ENCODE measurements at regions not wholly inside any gene's neighbourhood (a gene's known extent, or its start where the extent isn't known, plus 50 kb on each side); places are given as distances from the start of the nearest gene placed in this dataset.
A peak's percentile ranks its signal among the peaks of the same experiment; 100 is the strongest.

DNA sequence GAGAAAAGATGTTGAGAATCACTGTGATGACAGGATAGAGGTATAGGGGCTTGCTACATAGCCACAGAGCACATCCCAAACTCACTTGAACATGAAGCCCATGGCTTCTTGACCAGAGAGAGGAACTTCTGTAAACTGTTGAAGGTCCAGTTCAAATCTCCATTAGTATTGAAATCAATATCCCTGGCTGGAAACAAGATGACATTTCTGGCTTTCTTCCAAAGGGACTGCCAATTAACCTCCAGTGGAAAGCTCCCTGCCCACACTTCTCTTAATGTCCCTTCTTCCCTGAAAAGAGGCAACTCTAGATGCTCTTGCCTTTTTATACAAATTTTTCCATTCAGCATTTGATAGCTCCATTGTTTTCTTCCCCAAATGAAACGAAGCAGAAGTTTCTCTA is 612.1 kb downstream of the EBF1 start:
- no peak overlapping the region for H4K8ac ChIP-seq (ENCODE audit: low read length)
- no peak overlapping the region for H2BK120ac ChIP-seq (ENCODE audit: low read depth, low read length)
- no peak overlapping the region for H3K4ac ChIP-seq (ENCODE audit: low read depth in 1 of 2, low read length in 2 of 2)
- no peak overlapping the region for H2BK12ac ChIP-seq (ENCODE audit: low read length in 2 of 2)
- H2BK5ac ChIP-seq (ENCODE audit: low read depth, low read length, poor library complexity, severe bottlenecking) = no peak overlapping the region
- H3K9ac ChIP-seq (ENCODE audit: low read length) = no peak overlapping the region
- H3K9me3 ChIP-seq (ENCODE audit: control insufficient read depth, low read length) = no peaks in the 10 kb centered on the region
- H3K27ac ChIP-seq (ENCODE audit: low read length, poor library complexity, severe bottlenecking) = no peak overlapping the region
- DNase-seq = no peak
- H2AK5ac ChIP-seq (ENCODE audit: low read length, severe bottlenecking) = no peak overlapping the region
- H2AFZ ChIP-seq (ENCODE audit: low read depth, low read length) = no peak overlapping the region
- no peak overlapping the region for H3K4me2 ChIP-seq (ENCODE audit: low read length, poor library complexity, severe bottlenecking)
- no peak overlapping the region for H2BK15ac ChIP-seq (ENCODE audit: low read depth, poor library complexity, severe bottlenecking)
- no peak overlapping the region for H3K18ac ChIP-seq (ENCODE audit: low read depth in 1 of 2, low read length in 2 of 2)
- H3K4me3 ChIP-seq (ENCODE audit: insufficient read depth in 1 of 2, low read depth in 1 of 2, low read length in 2 of 2) = no peak overlapping the region
- peaks cover 4% of the 10 kb centered on the region for H3K4me1 ChIP-seq (ENCODE audit: control insufficient read depth, insufficient read depth, low read depth, low read length)
- no peak overlapping the region for H4K91ac ChIP-seq (ENCODE audit: low read length)
- H3K23ac ChIP-seq (ENCODE audit: low read length in 2 of 2) = no peak overlapping the region
- H3K14ac ChIP-seq (ENCODE audit: low read length in 2 of 2) = no peak overlapping the region
- no peaks in the 10 kb centered on the region for H3K27me3 ChIP-seq (ENCODE audit: control insufficient read depth in 1 of 2, insufficient read depth in 1 of 2, low read length in 2 of 2)
- H3K79me1 ChIP-seq (replicated peaks; ENCODE audit: low read length, poor library complexity, severe bottlenecking) = no peaks in the 10 kb centered on the region
- 58% methylated on average over 1 of the region's 1 CpG for WGBS
- no peaks in the 10 kb centered on the region for H3K36me3 ChIP-seq (ENCODE audit: control insufficient read depth in 1 of 2, insufficient read depth in 2 of 2, low read depth in 1 of 2, low read length in 2 of 2)

GRCh38 chr5:158487156-158487555 is 612.6 kb downstream of the EBF1 start:
- H2AFZ ChIP-seq (ENCODE audit: low read depth, low read length) = no peak overlapping the region
- H3K4me2 ChIP-seq (ENCODE audit: low read length, poor library complexity, severe bottlenecking) = no peak overlapping the region
- H2AK5ac ChIP-seq (ENCODE audit: low read length, severe bottlenecking) = no peak overlapping the region
- no peaks in the 10 kb centered on the region for H3K36me3 ChIP-seq (ENCODE audit: control insufficient read depth in 1 of 2, insufficient read depth in 2 of 2, low read depth in 1 of 2, low read length in 2 of 2)
- no peaks in the 10 kb centered on the region for H3K79me1 ChIP-seq (replicated peaks; ENCODE audit: low read length, poor library complexity, severe bottlenecking)
- no peak overlapping the region for H3K9ac ChIP-seq (ENCODE audit: low read length)
- peaks cover 3% of the 10 kb centered on the region for H3K4me1 ChIP-seq (ENCODE audit: control insufficient read depth, insufficient read depth, low read depth, low read length)
- H2BK120ac ChIP-seq (ENCODE audit: low read depth, low read length) = no peak overlapping the region
- H3K4ac ChIP-seq (ENCODE audit: low read depth in 1 of 2, low read length in 2 of 2) = no peak overlapping the region
- no peak overlapping the region for H3K18ac ChIP-seq (ENCODE audit: low read depth in 1 of 2, low read length in 2 of 2)
- no peak overlapping the region for H2BK12ac ChIP-seq (ENCODE audit: low read length in 2 of 2)
- 67% methylated on average over 1 of the region's 1 CpG for WGBS
- no peak overlapping the region for H4K8ac ChIP-seq (ENCODE audit: low read length)
- H3K4me3 ChIP-seq (ENCODE audit: insufficient read depth in 1 of 2, low read depth in 1 of 2, low read length in 2 of 2) = no peak overlapping the region
- H4K91ac ChIP-seq (ENCODE audit: low read length) = no peak overlapping the region
- no peaks in the 10 kb centered on the region for H3K27me3 ChIP-seq (ENCODE audit: control insufficient read depth in 1 of 2, insufficient read depth in 1 of 2, low read length in 2 of 2)
- H3K23ac ChIP-seq (ENCODE audit: low read length in 2 of 2) = no peak overlapping the region
- no peak overlapping the region for H2BK5ac ChIP-seq (ENCODE audit: low read depth, low read length, poor library complexity, severe bottlenecking)
- H3K9me3 ChIP-seq (ENCODE audit: control insufficient read depth, low read length) = no peaks in the 10 kb centered on the region
- no peak overlapping the region for H2BK15ac ChIP-seq (ENCODE audit: low read depth, poor library complexity, severe bottlenecking)
- H3K27ac ChIP-seq (ENCODE audit: low read length, poor library complexity, severe bottlenecking) = no peak overlapping the region
- DNase-seq = no peak
- H3K14ac ChIP-seq (ENCODE audit: low read length in 2 of 2) = no peak overlapping the region

DNA sequence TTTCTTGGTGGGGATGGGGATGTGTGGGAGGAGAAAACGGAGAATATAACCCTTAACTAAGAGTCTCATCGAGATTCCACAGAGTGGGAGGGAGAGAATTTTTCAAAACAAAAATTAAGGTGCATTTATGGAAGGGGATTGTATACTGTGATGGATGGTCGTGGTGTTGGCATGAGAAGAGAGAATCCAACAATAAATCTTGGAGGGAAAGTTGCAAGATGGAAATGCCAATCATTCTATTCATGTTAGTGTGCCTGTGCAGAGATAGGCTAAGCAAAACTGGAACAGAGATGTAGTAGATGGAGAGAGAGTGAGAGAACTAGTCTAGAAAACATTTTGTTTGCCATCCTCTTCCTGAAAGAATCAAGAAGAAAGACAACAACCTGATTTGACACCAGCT is 613.1 kb downstream of the EBF1 start:
- Histone ChIP-seq H3K9ac (ENCODE audit: low read length) (peak overlapping the region; percentile 86), H2BK5ac (ENCODE audit: low read depth, low read length, poor library complexity, severe bottlenecking) (no peak overlapping the region), H3K4me3 (ENCODE audit: insufficient read depth in 1 of 2, low read depth in 1 of 2, low read length in 2 of 2) (no peak overlapping the region), H3K9me3 (ENCODE audit: control insufficient read depth, low read length) (no peaks in the 10 kb centered on the region), H3K18ac (ENCODE audit: low read depth in 1 of 2, low read length in 2 of 2) (no peak overlapping the region), H2BK15ac (ENCODE audit: low read depth, poor library complexity, severe bottlenecking) (no peak overlapping the region), H3K79me1 (replicated peaks; ENCODE audit: low read length, poor library complexity, severe bottlenecking) (no peaks in the 10 kb centered on the region), H3K4ac (ENCODE audit: low read depth in 1 of 2, low read length in 2 of 2) (no peak overlapping the region), H3K4me2 (ENCODE audit: low read length, poor library complexity, severe bottlenecking) (no peak overlapping the region), H4K8ac (ENCODE audit: low read length) (no peak overlapping the region), H2BK120ac (ENCODE audit: low read depth, low read length) (no peak overlapping the region), H2AFZ (ENCODE audit: low read depth, low read length) (no peak overlapping the region), H2BK12ac (ENCODE audit: low read length in 2 of 2) (no peak overlapping the region), H3K36me3 (ENCODE audit: control insufficient read depth in 1 of 2, insufficient read depth in 2 of 2, low read depth in 1 of 2, low read length in 2 of 2) (no peaks in the 10 kb centered on the region), H4K91ac (ENCODE audit: low read length) (no peak overlapping the region), H3K27me3 (ENCODE audit: control insufficient read depth in 1 of 2, insufficient read depth in 1 of 2, low read length in 2 of 2) (no peaks in the 10 kb centered on the region), H2AK5ac (ENCODE audit: low read length, severe bottlenecking) (no peak overlapping the region), H3K27ac (ENCODE audit: low read length, poor library complexity, severe bottlenecking) (no peak overlapping the region), H3K14ac (ENCODE audit: low read length in 2 of 2) (no peak overlapping the region), H3K4me1 (ENCODE audit: control insufficient read depth, insufficient read depth, low read depth, low read length) (peaks cover 3% of the 10 kb centered on the region), H3K23ac (ENCODE audit: low read length in 2 of 2) (no peak overlapping the region)
- DNase-seq = no peak
- 64% methylated on average over 3 of the region's 3 CpGs for WGBS

GRCh38 chr5:158485604-158486081 is 614.1 kb downstream of the EBF1 start:
- H2BK120ac ChIP-seq (ENCODE audit: low read depth, low read length) = no peak overlapping the region
- H2AFZ ChIP-seq (ENCODE audit: low read depth, low read length) = no peak overlapping the region
- H3K14ac ChIP-seq (ENCODE audit: low read length in 2 of 2) = no peak overlapping the region
- peak overlapping the region; percentile 29 for H3K27ac ChIP-seq (ENCODE audit: low read length, poor library complexity, severe bottlenecking)
- H3K9me3 ChIP-seq (ENCODE audit: control insufficient read depth, low read length) = no peaks in the 10 kb centered on the region
- no peak overlapping the region for H3K18ac ChIP-seq (ENCODE audit: low read depth in 1 of 2, low read length in 2 of 2)
- H3K23ac ChIP-seq (ENCODE audit: low read length in 2 of 2) = no peak overlapping the region
- peak overlapping the region; percentile 23 for H2AK5ac ChIP-seq (ENCODE audit: low read length, severe bottlenecking)
- no peak overlapping the region for H4K91ac ChIP-seq (ENCODE audit: low read length)
- peaks cover 3% of the 10 kb centered on the region for H3K4me1 ChIP-seq (ENCODE audit: control insufficient read depth, insufficient read depth, low read depth, low read length)
- no peak overlapping the region for H2BK5ac ChIP-seq (ENCODE audit: low read depth, low read length, poor library complexity, severe bottlenecking)
- H2BK12ac ChIP-seq (ENCODE audit: low read length in 2 of 2) = no peak overlapping the region
- H3K4me3 ChIP-seq (ENCODE audit: insufficient read depth in 1 of 2, low read depth in 1 of 2, low read length in 2 of 2) = no peak overlapping the region
- H3K79me1 ChIP-seq (replicated peaks; ENCODE audit: low read length, poor library complexity, severe bottlenecking) = no peaks in the 10 kb centered on the region
- no peak overlapping the region for H2BK15ac ChIP-seq (ENCODE audit: low read depth, poor library complexity, severe bottlenecking)
- no peak overlapping the region for H4K8ac ChIP-seq (ENCODE audit: low read length)
- WGBS = 82% methylated on average over 6 of the region's 6 CpGs
- no peaks in the 10 kb centered on the region for H3K27me3 ChIP-seq (ENCODE audit: control insufficient read depth in 1 of 2, insufficient read depth in 1 of 2, low read length in 2 of 2)
- peak; percentile 18 for DNase-seq
- H3K4ac ChIP-seq (ENCODE audit: low read depth in 1 of 2, low read length in 2 of 2) = no peak overlapping the region
- no peaks in the 10 kb centered on the region for H3K36me3 ChIP-seq (ENCODE audit: control insufficient read depth in 1 of 2, insufficient read depth in 2 of 2, low read depth in 1 of 2, low read length in 2 of 2)
- H3K9ac ChIP-seq (ENCODE audit: low read length) = peak overlapping the region; percentile 86
- H3K4me2 ChIP-seq (ENCODE audit: low read length, poor library complexity, severe bottlenecking) = no peak overlapping the region

Data from mesenchymal stem cell (in vitro differentiated cells and primary cell).